ENCODE measurements at regions not wholly inside any gene's neighbourhood (a gene's known extent, or its start where the extent isn't known, plus 50 kb on each side); places are given as distances from the start of the nearest gene placed in this dataset.

GRCh38 chr1:147834181-147834580 lies 68.4 kb upstream of the GJA8 start:
- H3K4me3 ChIP-seq (ENCODE audit: low read depth, low read length), result no peak overlapping the region
- DNase-seq (ENCODE audit: low read depth), result no peak
- TF ChIP-seq POLR2A (IDR thresholded peaks at IDR 0.05; ENCODE audit: extremely low read depth, insufficient read length), result no peak
- no peak for TF ChIP-seq CTCF (IDR thresholded peaks at IDR 0.05; ENCODE audit: low read depth, low read length)
- TF ChIP-seq MYC (IDR thresholded peaks at IDR 0.05; ENCODE audit: low read depth, low read length), result no peak
- TF ChIP-seq MAX (IDR thresholded peaks at IDR 0.05; ENCODE audit: low read depth, low read length), result no peak

GRCh38 chr1:147834810-147835209 lies 67.8 kb upstream of the GJA8 start:
- no peak overlapping the region for H3K4me3 ChIP-seq (ENCODE audit: low read depth, low read length)
- no peak for DNase-seq (ENCODE audit: low read depth)
- no peak for TF ChIP-seq MYC (IDR thresholded peaks at IDR 0.05; ENCODE audit: low read depth, low read length)
- TF ChIP-seq POLR2A (IDR thresholded peaks at IDR 0.05; ENCODE audit: extremely low read depth, insufficient read length), result no peak
- TF ChIP-seq CTCF (IDR thresholded peaks at IDR 0.05; ENCODE audit: low read depth, low read length), result no peak
- no peak for TF ChIP-seq MAX (IDR thresholded peaks at IDR 0.05; ENCODE audit: low read depth, low read length)

GRCh38 chr1:147837129-147837963 lies 65.2 kb upstream of the GJA8 start:
- no peak for TF ChIP-seq MYC (IDR thresholded peaks at IDR 0.05; ENCODE audit: low read depth, low read length)
- no peak for TF ChIP-seq CTCF (IDR thresholded peaks at IDR 0.05; ENCODE audit: low read depth, low read length)
- no peak for TF ChIP-seq POLR2A (IDR thresholded peaks at IDR 0.05; ENCODE audit: extremely low read depth, insufficient read length)
- no peak for TF ChIP-seq MAX (IDR thresholded peaks at IDR 0.05; ENCODE audit: low read depth, low read length)
- DNase-seq (ENCODE audit: low read depth), result no peak
- H3K4me3 ChIP-seq (ENCODE audit: low read depth, low read length), result no peak overlapping the region

GRCh38 chr1:147837964-147838292 lies 64.7 kb upstream of the GJA8 start:
- TF ChIP-seq MYC (IDR thresholded peaks at IDR 0.05; ENCODE audit: low read depth, low read length) (no peak), MAX (IDR thresholded peaks at IDR 0.05; ENCODE audit: low read depth, low read length) (no peak), POLR2A (IDR thresholded peaks at IDR 0.05; ENCODE audit: extremely low read depth, insufficient read length) (no peak), CTCF (IDR thresholded peaks at IDR 0.05; ENCODE audit: low read depth, low read length) (no peak)
- no peak overlapping the region for H3K4me3 ChIP-seq (ENCODE audit: low read depth, low read length)
- DNase-seq (ENCODE audit: low read depth), result no peak

- no peak overlapping the region for H3K4me3 ChIP-seq (ENCODE audit: low read depth, low read length)
- TF ChIP-seq MAX (IDR thresholded peaks at IDR 0.05; ENCODE audit: low read depth, low read length) (no peak), MYC (IDR thresholded peaks at IDR 0.05; ENCODE audit: low read depth, low read length) (no peak), POLR2A (IDR thresholded peaks at IDR 0.05; ENCODE audit: extremely low read depth, insufficient read length) (no peak), CTCF (IDR thresholded peaks at IDR 0.05; ENCODE audit: low read depth, low read length) (peak; percentile 24)
- peak; percentile 19 for DNase-seq (ENCODE audit: low read depth)
These were observed 61.7 kb upstream of the GJA8 start for GRCh38 chr1:147840909-147841308.

Measured in NB4 (cell line).